Thoracic aorta (tissue), 2 donors: ENCODE measurements at regions not wholly inside any gene's neighbourhood (a gene's known extent, or its start where the extent isn't known, plus 50 kb on each side); places are given as distances from the start of the nearest gene placed in this dataset.

ENCODE experiments used
- ATAC-seq: fragments of 150-250 bp; one replicate; pipeline ENCODE4 v1.8.0; 2017; ENCODE audit warnings: low read depth; ENCODE audit not compliant: insufficient number of reproducible peaks, low FRiP score
- DNase-seq: peaks from one replicate; pipeline ENCODE4 v3.0.0-alpha.2; 2020; ENCODE audit warnings: low spot score
- H3K27ac ChIP-seq, 2 donors: fragments of 200-600 bp; sonication (generic); 1 replicate in 1 of 2; 2 replicates in 1 of 2; pipeline ENCODE4 v1.5.1; 2016; ENCODE audit warnings: mild to moderate bottlenecking in 2 of 2, moderate library complexity in 2 of 2
- H3K27me3 ChIP-seq: fragments of 200-600 bp; sonication (generic); replicated peaks from 2 replicates; pipeline ENCODE4 v1.6.0; 2016; ENCODE audit warnings: mild to moderate bottlenecking; ENCODE audit not compliant: insufficient read depth
- H3K36me3 ChIP-seq: fragments of 200-600 bp; sonication (generic); one replicate; pipeline ENCODE4 v1.5.1; 2016
- H3K4me1 ChIP-seq, 2 donors: fragments of 200-600 bp; sonication (generic); 1 replicate in 1 of 2; 2 replicates in 1 of 2; pipeline versions ENCODE4 v1.5.1 to v1.6.0; 2016; ENCODE audit warnings: low read depth in 2 of 2, mild to moderate bottlenecking in 1 of 2; ENCODE audit not compliant: control insufficient read depth in 1 of 2
- H3K4me3 ChIP-seq: fragments of 200-600 bp; sonication (generic); 2 replicates; pipeline ENCODE4 v1.5.1; 2016; ENCODE audit warnings: mild to moderate bottlenecking
- H3K9me3 ChIP-seq: fragments of 200-600 bp; sonication (generic); 2 replicates; pipeline ENCODE4 v1.5.1; 2016
- CTCF ChIP-seq: fragments of 200-600 bp; sonication (generic); IDR thresholded peaks from one replicate; pipeline ENCODE4 v1.5.1; 2019; ENCODE audit warnings: antibody characterized with exemption

- H3K4me3 ChIP-seq, result no peak overlapping the region
- H3K36me3 ChIP-seq, result no peaks in the 10 kb centered on the region
- DNase-seq, result no peak
- H3K27ac ChIP-seq, result no peak overlapping the region
- H3K4me1 ChIP-seq, result no peaks in the 10 kb centered on the region
- no peaks in the 10 kb centered on the region for H3K9me3 ChIP-seq
- ATAC-seq, result no peak
- H3K27me3 ChIP-seq, result no peaks in the 10 kb centered on the region
- no peak for TF ChIP-seq CTCF
Observed at GRCh38 chr12:22938323-22938722, 313.4 kb downstream of the ETNK1 start.

- Histone ChIP-seq H3K27me3 (no peaks in the 10 kb centered on the region), H3K27ac (no peak overlapping the region), H3K4me3 (no peak overlapping the region), H3K4me1 (no peaks in the 10 kb centered on the region), H3K9me3 (no peaks in the 10 kb centered on the region), H3K36me3 (no peaks in the 10 kb centered on the region)
- ATAC-seq, result no peak
- TF ChIP-seq CTCF, result no peak
- no peak for DNase-seq
Observed at GRCh38 chr12:22951206-22951605, 326.2 kb downstream of the ETNK1 start.

GRCh38 chr12:22956690-22957089 lies 331.7 kb downstream of the ETNK1 start:
- DNase-seq (no peak), ATAC-seq (no peak)
- Histone ChIP-seq H3K4me3 (no peak overlapping the region), H3K36me3 (no peaks in the 10 kb centered on the region), H3K4me1 (no peaks in the 10 kb centered on the region), H3K9me3 (no peaks in the 10 kb centered on the region), H3K27ac (no peak overlapping the region), H3K27me3 (no peaks in the 10 kb centered on the region)
- no peak for TF ChIP-seq CTCF

- Histone ChIP-seq H3K4me1 (peaks cover 0 to 7% of the 10 kb centered on the region in 2 donors), H3K4me3 (no peak overlapping the region), H3K9me3 (no peaks in the 10 kb centered on the region), H3K27ac (no peak overlapping the region), H3K27me3 (no peaks in the 10 kb centered on the region), H3K36me3 (no peaks in the 10 kb centered on the region)
- ATAC-seq (no peak), DNase-seq (no peak)
- TF ChIP-seq CTCF, result no peak
Observed at GRCh38 chr12:22967171-22967570, 342.2 kb downstream of the ETNK1 start.

GRCh38 chr12:22969521-22969920 lies 344.6 kb downstream of the ETNK1 start:
- ATAC-seq (no peak), DNase-seq (no peak)

More at GRCh38 chr12:22969521-22969920, 344.6 kb downstream of the ETNK1 start:
- no peak overlapping the region for H3K4me3 ChIP-seq
- no peaks in the 10 kb centered on the region for H3K36me3 ChIP-seq
- H3K27ac ChIP-seq, result no peak overlapping the region
- no peaks in the 10 kb centered on the region for H3K27me3 ChIP-seq
- TF ChIP-seq CTCF, result no peak
- H3K9me3 ChIP-seq, result no peaks in the 10 kb centered on the region
- H3K4me1 ChIP-seq, result peaks cover 0 to 7% of the 10 kb centered on the region in 2 donors
